Peyer's patch (tissue), 4 donors: ENCODE measurements at regions not wholly inside any gene's neighbourhood (a gene's known extent, or its start where the extent isn't known, plus 50 kb on each side); places are given as distances from the start of the nearest gene placed in this dataset.

ENCODE experiments used
- CTCF ChIP-seq, 6 experiments: fragments of 450-650 bp in 4 of 6; fragments of 200-600 bp in 2 of 6; sonication (generic) in 1 of 6; IDR thresholded peaks; one replicate each; pipeline ENCODE4 v1.5.1; 2017 to 2019; ENCODE audit warnings: antibody characterized with exemption in 6 of 6, mild to moderate bottlenecking in 3 of 6, moderate library complexity in 1 of 6
- POLR2A ChIP-seq, 2 donors: fragments of 450-650 bp; IDR thresholded peaks; one replicate each; pipeline ENCODE4 v1.5.1; 2017; ENCODE audit warnings: antibody characterized with exemption in 2 of 2, mild to moderate bottlenecking in 2 of 2, moderate library complexity in 2 of 2

- TF ChIP-seq CTCF (IDR thresholded peaks at IDR 0.05) (no peak), POLR2A (IDR thresholded peaks at IDR 0.05) (no peak)
Measured at GRCh38 chr1:94725566-94725965, 94.6 kb upstream of the SLC44A3 start.
